ENCODE measurements at regions not wholly inside any gene's neighbourhood (a gene's known extent, or its start where the extent isn't known, plus 50 kb on each side); places are given as distances from the start of the nearest gene placed in this dataset.
A peak's percentile ranks its signal among the peaks of the same experiment; 100 is the strongest.

DNA sequence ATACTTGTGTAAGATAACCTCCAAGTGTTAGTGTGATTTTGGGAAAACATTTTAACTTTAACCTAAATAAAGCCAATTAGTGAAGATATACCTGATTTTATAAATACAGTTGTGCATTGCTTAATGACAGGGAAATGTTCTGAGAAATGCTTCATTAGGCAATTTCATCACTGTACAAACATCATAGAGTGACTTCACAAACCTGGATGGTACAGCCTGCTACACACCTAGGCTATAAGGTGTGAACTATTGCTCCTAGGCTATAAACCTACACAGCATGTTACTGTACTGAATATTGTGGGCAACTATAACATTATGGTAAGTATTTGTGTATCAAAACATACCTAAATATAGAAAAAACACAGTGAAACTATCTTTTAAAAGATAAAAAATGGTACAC is 166.8 kb upstream of the TARS1 start:
- ChIA-PET CTCF (interaction anchor here (0.7 kb wide), 1 partner anchor 291 kb away, joined by 3 read pairs; no protein-coding TSS in a partner anchor), POLR2A (interaction anchor here (1.3 kb wide), 1 partner anchor 26 kb away, joined by 3 read pairs; no protein-coding TSS in a partner anchor)
- no peak overlapping the region for H3K4me3 ChIP-seq
- TF ChIP-seq BCL3 (IDR thresholded peaks at IDR 0.05) (no peak), RNF2 (IDR thresholded peaks at IDR 0.05; ENCODE audit: borderline replicate concordance, low read depth) (no peak), POLR2AphosphoS2 (conservative IDR thresholded peaks at IDR 0.05; ENCODE audit: low read length) (no peak), NPAS2 (CRISPR knock-in tag; IDR thresholded peaks at IDR 0.05; ENCODE audit: borderline replicate concordance) (no peak), JUNB (IDR thresholded peaks at IDR 0.05) (no peak), RFX5 (IDR thresholded peaks at IDR 0.05) (no peak), JUN (IDR thresholded peaks at IDR 0.05) (no peak), MAX (IDR thresholded peaks at IDR 0.05) (no peak), SMC3 (IDR thresholded peaks at IDR 0.05) (no peak), KDM1A (IDR thresholded peaks at IDR 0.05; ENCODE audit: low read depth) (no peak), KDM5A (IDR thresholded peaks at IDR 0.05) (no peak)
- TF ChIP-seq, protein P1, sequence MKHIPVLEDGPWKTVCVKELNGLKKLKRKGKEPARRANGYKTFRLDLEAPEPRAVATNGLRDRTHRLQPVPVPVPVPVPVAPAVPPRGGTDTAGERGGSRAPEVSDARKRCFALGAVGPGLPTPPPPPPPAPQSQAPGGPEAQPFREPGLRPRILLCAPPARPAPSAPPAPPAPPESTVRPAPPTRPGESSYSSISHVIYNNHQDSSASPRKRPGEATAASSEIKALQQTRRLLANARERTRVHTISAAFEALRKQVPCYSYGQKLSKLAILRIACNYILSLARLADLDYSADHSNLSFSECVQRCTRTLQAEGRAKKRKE (CRISPR knock-in tag; IDR thresholded peaks at IDR 0.05; ENCODE audit: low read depth) = no peak
- FAIRE-seq (peak; percentile 28), ATAC-seq (no peak), DNase-seq (ENCODE audit: low read depth in 1 of 2, low spot score in 1 of 2) (no peak)
- H3K9me3 ChIP-seq = no peaks in the 10 kb centered on the region
- H3K4me2 ChIP-seq = no peak overlapping the region
- H3K27ac ChIP-seq = no peak overlapping the region
- H3K4me1 ChIP-seq = peaks cover 12% of the 10 kb centered on the region

DNA sequence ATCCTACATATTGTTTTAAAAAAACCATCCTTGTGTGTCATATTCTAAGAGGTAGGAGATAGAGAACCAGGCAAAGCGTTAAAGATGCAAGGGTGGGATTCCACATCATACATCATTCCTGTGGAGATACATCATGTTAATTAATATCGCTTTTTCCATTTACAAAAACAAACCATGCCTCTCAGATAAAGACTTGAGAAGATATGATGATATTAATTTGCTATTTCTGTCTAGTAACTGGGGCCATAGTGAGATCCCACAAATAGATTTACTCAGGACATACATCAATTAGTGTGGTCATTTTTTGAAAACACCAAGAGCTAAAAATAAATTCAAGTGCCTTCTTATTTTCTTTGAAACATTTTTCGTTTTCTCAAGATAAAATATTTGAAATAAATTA is 165.4 kb upstream of the TARS1 start:
- 57% methylated on average over 3 of the region's 3 CpGs for WGBS (ENCODE audit: missing lambda C conversion rate)
- ChIA-PET POLR2A (no interaction called here), CTCF (interaction anchor here (0.9 to 1.0 kb wide), 2 partner anchors 24 to 423 kb away, joined by 3 read pairs; no protein-coding TSS in a partner anchor)
- no peak for ATAC-seq
- Histone ChIP-seq H3K9me3 (no peaks in the 10 kb centered on the region), H3K27ac (no peak overlapping the region), H3K4me2 (no peak overlapping the region), H3K4me1 (peaks cover 12% of the 10 kb centered on the region), H3K4me3 (no peak overlapping the region)
- peak; percentile 32 for FAIRE-seq
- no peak for DNase-seq (ENCODE audit: low read depth in 1 of 2, low spot score in 1 of 2)
- TF ChIP-seq MAX (IDR thresholded peaks at IDR 0.05) (no peak), EHF (CRISPR knock-in tag; IDR thresholded peaks at IDR 0.05) (no peak), ELK1 (IDR thresholded peaks at IDR 0.05; ENCODE audit: low read depth, low read length) (no peak), KDM5A (IDR thresholded peaks at IDR 0.05) (no peak), BHLHE40 (IDR thresholded peaks at IDR 0.05; ENCODE audit: low read depth, low read length) (no peak), KDM1A (IDR thresholded peaks at IDR 0.05; ENCODE audit: low read depth) (no peak), NFE2L2 (conservative IDR thresholded peaks at IDR 0.05; ENCODE audit: low read length) (no peak), HES2 (IDR thresholded peaks at IDR 0.05) (no peak), HOXA7 (CRISPR knock-in tag; IDR thresholded peaks at IDR 0.05) (no peak), RFX5 (IDR thresholded peaks at IDR 0.05) (no peak), FOSB (CRISPR knock-in tag; IDR thresholded peaks at IDR 0.05) (no peak), JUNB (IDR thresholded peaks at IDR 0.05) (no peak), ZFP36 (IDR thresholded peaks at IDR 0.05; ENCODE audit: borderline replicate concordance, partially characterized antibody) (no peak), GATA3 (IDR thresholded peaks at IDR 0.05; ENCODE audit: borderline replicate concordance) (no peak), MAZ (IDR thresholded peaks at IDR 0.05; ENCODE audit: borderline replicate concordance, low read depth, low read length) (no peak), RAD21 (conservative IDR thresholded peaks at IDR 0.05 in 1 of 2, IDR thresholded peaks at IDR 0.05 in 1 of 2) (no peak)
- TF ChIP-seq, protein P1 (CRISPR knock-in tag; IDR thresholded peaks at IDR 0.05; ENCODE audit: low read depth) = no peak

Data from A549 (cell line).